Nephron progenitor cell (in vitro differentiated cells): ENCODE measurements at regions not wholly inside any gene's neighbourhood (a gene's known extent, or its start where the extent isn't known, plus 50 kb on each side); places are given as distances from the start of the nearest gene placed in this dataset.

Source experiments
- DNase-seq: peaks from one replicate; pipeline ENCODE4 v3.0.0; 2021
- H3K27ac Mint-ChIP-seq: 2 replicates; pipeline ENCODE4 v1.8.0; 2021; ENCODE audit warnings: mild to moderate bottlenecking, moderate library complexity, mixed read lengths
- H3K27me3 Mint-ChIP-seq: 2 replicates; pipeline ENCODE4 v1.8.0; 2021; ENCODE audit warnings: mild to moderate bottlenecking, low read depth, mixed read lengths; ENCODE audit not compliant: poor library complexity
- H3K36me3 Mint-ChIP-seq: 2 replicates; pipeline ENCODE4 v1.8.0; 2021; ENCODE audit warnings: low read depth, mixed read lengths
- H3K4me1 Mint-ChIP-seq: 2 replicates; pipeline ENCODE4 v1.8.0; 2021; ENCODE audit warnings: mixed read lengths
- H3K4me3 Mint-ChIP-seq: 2 replicates; pipeline ENCODE4 v1.8.0; 2021; ENCODE audit warnings: mild to moderate bottlenecking, moderate library complexity, mixed read lengths
- H3K9me3 Mint-ChIP-seq: 2 replicates; pipeline ENCODE4 v1.8.0; 2021; ENCODE audit warnings: mild to moderate bottlenecking, moderate library complexity, mixed read lengths
- CTCF ChIP-seq: fragments of 200-600 bp; sonication (generic); IDR thresholded peaks from 2 replicates; pipeline ENCODE4 v1.5.0; 2021; ENCODE audit warnings: antibody characterized with exemption

GRCh38 chr15:70241561-70242320 is 144.0 kb upstream of the TLE3 start:
- TF ChIP-seq CTCF: no peak
- H3K27me3 Mint-ChIP-seq: peaks cover 52% of the 10 kb centered on the region

GRCh38 chr15:70240820-70241430 is 143.2 kb upstream of the TLE3 start:
- Mint-ChIP-seq H3K36me3 (no peaks in the 10 kb centered on the region), H3K4me3 (no peak overlapping the region), H3K27ac (no peak overlapping the region), H3K4me1 (peaks cover 16% of the 10 kb centered on the region), H3K27me3 (peaks cover 52% of the 10 kb centered on the region), H3K9me3 (no peaks in the 10 kb centered on the region)
- no peak for TF ChIP-seq CTCF
- no peak for DNase-seq

More at GRCh38 chr15:70241561-70242320, 144.0 kb upstream of the TLE3 start:
- Mint-ChIP-seq H3K4me1 (peaks cover 16% of the 10 kb centered on the region), H3K27ac (no peak overlapping the region), H3K4me3 (no peak overlapping the region), H3K36me3 (no peaks in the 10 kb centered on the region), H3K9me3 (no peaks in the 10 kb centered on the region)
- no peak for DNase-seq

GRCh38 chr15:70240082-70240481 is 142.4 kb upstream of the TLE3 start:
- Mint-ChIP-seq H3K9me3 (no peaks in the 10 kb centered on the region), H3K36me3 (no peaks in the 10 kb centered on the region), H3K27me3 (peaks cover 52% of the 10 kb centered on the region), H3K4me1 (peaks cover 15% of the 10 kb centered on the region), H3K27ac (no peak overlapping the region), H3K4me3 (no peak overlapping the region)
- no peak for DNase-seq
- no peak for TF ChIP-seq CTCF

- Mint-ChIP-seq H3K36me3 (no peaks in the 10 kb centered on the region), H3K4me1 (peaks cover 10% of the 10 kb centered on the region), H3K27ac (no peak overlapping the region), H3K27me3 (peaks cover 45% of the 10 kb centered on the region), H3K9me3 (no peaks in the 10 kb centered on the region), H3K4me3 (no peak overlapping the region)
- TF ChIP-seq CTCF: no peak
- no peak for DNase-seq
Observed at GRCh38 chr15:70238917-70239316, 141.2 kb upstream of the TLE3 start.

GRCh38 chr15:70237626-70238025 is 139.9 kb upstream of the TLE3 start:
- Mint-ChIP-seq H3K27me3 (peaks cover 36% of the 10 kb centered on the region), H3K36me3 (peaks cover under 1% of the 10 kb centered on the region), H3K4me3 (no peak overlapping the region), H3K9me3 (peaks cover 8% of the 10 kb centered on the region), H3K4me1 (peaks cover 5% of the 10 kb centered on the region), H3K27ac (no peak overlapping the region)
- TF ChIP-seq CTCF: no peak
- no peak for DNase-seq
